ENCODE measurements at regions not wholly inside any gene's neighbourhood (a gene's known extent, or its start where the extent isn't known, plus 50 kb on each side); places are given as distances from the start of the nearest gene placed in this dataset.
"Not testable (repeated sequence)": the region's sequence is repeated elsewhere in the genome, so short reads cannot be mapped to it uniquely, and the experiment has no call there.

- CTCF ChIA-PET, result no interaction called here
- Mint-ChIP-seq H3K4me3 (no peak overlapping the region), H3K27ac (no peak overlapping the region), H3K4me1 (no peaks in the 10 kb centered on the region), H3K36me3 (no peaks in the 10 kb centered on the region), H3K9me3 (no peaks in the 10 kb centered on the region), H3K27me3 (no peaks in the 10 kb centered on the region)
- no peak for DNase-seq
These were observed 241.5 kb downstream of the SATB2 start for GRCh38 chr2:199216253-199216652.

GRCh38 chr2:199207011-199207410, 250.7 kb downstream of the SATB2 start:
- no peak overlapping the region for H3K27ac Mint-ChIP-seq
- H3K27me3 Mint-ChIP-seq, result no peaks in the 10 kb centered on the region
- H3K36me3 Mint-ChIP-seq, result no peaks in the 10 kb centered on the region
- CTCF ChIA-PET, result no interaction called here
- no peaks in the 10 kb centered on the region for H3K4me1 Mint-ChIP-seq
- H3K4me3 Mint-ChIP-seq, result no peak overlapping the region
- peaks cover 2% of the 10 kb centered on the region for H3K9me3 Mint-ChIP-seq
- DNase-seq, result no peak

DNA sequence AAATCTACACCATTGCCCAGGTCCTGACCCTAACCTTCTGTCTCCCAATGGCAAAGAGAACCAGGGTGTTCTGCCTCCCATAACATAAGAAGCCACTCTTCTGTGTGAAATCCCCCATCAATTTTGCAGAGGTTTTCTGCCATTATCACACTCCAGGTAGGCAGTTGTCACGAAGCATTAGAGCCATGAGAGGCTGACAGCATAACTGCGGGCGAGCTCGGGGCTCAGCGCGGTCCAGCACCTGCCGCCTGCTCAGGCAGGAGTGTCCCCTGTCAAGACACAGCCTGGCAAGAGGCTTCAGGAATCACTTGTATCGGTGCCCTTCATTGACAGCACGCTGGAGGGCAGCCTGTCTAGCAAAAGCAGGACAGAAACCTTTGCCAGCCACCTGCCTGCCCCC, 251.2 kb downstream of the SATB2 start:
- CTCF ChIA-PET, result no interaction called here
- Mint-ChIP-seq H3K9me3 (peaks cover 2% of the 10 kb centered on the region), H3K4me1 (no peaks in the 10 kb centered on the region), H3K27ac (no peak overlapping the region), H3K27me3 (no peaks in the 10 kb centered on the region), H3K36me3 (no peaks in the 10 kb centered on the region), H3K4me3 (no peak overlapping the region)
- no peak for DNase-seq

DNA sequence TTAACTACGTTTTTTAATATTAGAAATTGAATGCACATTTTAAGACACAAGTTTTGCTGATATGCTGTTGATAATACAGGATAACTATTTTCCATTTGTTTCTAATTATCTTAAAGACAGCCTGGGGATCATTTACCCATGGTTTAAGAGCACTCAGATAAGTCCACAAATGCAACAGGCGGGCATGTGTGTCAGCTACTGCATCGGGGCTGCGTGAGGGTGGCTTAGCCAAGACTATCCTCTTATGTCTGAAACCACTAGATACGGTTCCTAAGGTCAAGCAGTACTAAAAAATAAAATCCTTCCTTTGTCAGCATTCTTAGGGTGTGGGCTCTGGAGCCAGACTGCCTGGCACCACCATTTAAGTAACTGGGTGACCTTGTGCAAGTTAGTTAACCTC, 254.8 kb downstream of the SATB2 start:
- no peaks in the 10 kb centered on the region for H3K36me3 Mint-ChIP-seq
- no peak overlapping the region for H3K27ac Mint-ChIP-seq
- no peak for DNase-seq
- no peaks in the 10 kb centered on the region for H3K27me3 Mint-ChIP-seq
- H3K4me1 Mint-ChIP-seq, result no peaks in the 10 kb centered on the region
- CTCF ChIA-PET, result no interaction called here
- no peak overlapping the region for H3K4me3 Mint-ChIP-seq
- H3K9me3 Mint-ChIP-seq, result peaks cover 2% of the 10 kb centered on the region

DNA sequence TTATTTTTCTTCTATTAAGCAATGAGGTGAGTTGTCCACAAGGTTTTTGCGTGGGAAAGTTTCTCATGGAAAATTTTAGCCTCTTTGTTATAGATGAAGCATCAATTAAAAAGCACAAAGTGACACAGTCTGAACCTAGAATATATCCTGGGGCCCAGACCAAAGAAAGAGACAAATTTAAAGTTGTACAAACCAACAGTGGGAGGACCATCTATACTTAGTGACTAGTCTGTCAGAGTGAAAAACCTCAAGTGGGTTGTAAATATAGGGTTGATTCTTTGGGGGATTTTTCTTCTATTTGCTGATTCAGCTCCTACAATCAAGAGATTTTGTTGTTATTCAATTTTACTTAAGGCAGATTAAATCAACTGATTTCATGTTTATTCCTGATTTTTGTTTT, 256.2 kb downstream of the SATB2 start:
- H3K9me3 Mint-ChIP-seq, result peaks cover 2% of the 10 kb centered on the region
- H3K27ac Mint-ChIP-seq, result no peak overlapping the region
- no peaks in the 10 kb centered on the region for H3K36me3 Mint-ChIP-seq
- H3K4me1 Mint-ChIP-seq, result no peaks in the 10 kb centered on the region
- no peak for DNase-seq
- CTCF ChIA-PET, result no interaction called here
- no peaks in the 10 kb centered on the region for H3K27me3 Mint-ChIP-seq
- H3K4me3 Mint-ChIP-seq, result no peak overlapping the region

GRCh38 chr2:199199797-199200196, 257.9 kb downstream of the SATB2 start:
- Mint-ChIP-seq H3K27ac (no peak overlapping the region), H3K4me1 (no peaks in the 10 kb centered on the region), H3K9me3 (peaks cover 2% of the 10 kb centered on the region), H3K4me3 (no peak overlapping the region), H3K27me3 (no peaks in the 10 kb centered on the region), H3K36me3 (no peaks in the 10 kb centered on the region)
- CTCF ChIA-PET, result no interaction called here
- DNase-seq, result no peak

- CTCF ChIA-PET, result no interaction called here
- no peak for DNase-seq
- Mint-ChIP-seq H3K36me3 (no peaks in the 10 kb centered on the region), H3K4me3 (no peak overlapping the region), H3K9me3 (no peaks in the 10 kb centered on the region), H3K27ac (no peak overlapping the region), H3K4me1 (no peaks in the 10 kb centered on the region), H3K27me3 (no peaks in the 10 kb centered on the region)
These were observed 260.3 kb downstream of the SATB2 start for GRCh38 chr2:199197448-199197847.

DNA sequence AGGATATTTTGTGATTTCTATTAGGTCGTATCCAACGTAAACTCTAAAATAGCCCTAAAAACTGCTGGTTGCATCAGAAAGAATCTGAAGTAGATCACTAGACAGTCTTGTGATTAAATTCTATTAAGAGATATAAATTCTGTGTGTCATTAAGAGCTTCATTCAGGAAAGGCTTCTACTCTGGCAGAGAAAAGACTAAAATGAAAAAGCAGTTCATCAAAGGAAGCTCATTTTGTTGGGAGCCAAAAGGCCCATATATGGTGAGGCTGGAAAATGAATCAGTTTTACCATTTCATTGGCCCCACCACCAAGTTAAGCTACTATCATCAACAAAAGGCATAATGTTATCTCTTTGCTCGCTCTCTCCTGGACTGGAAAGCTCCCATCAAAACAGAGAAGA, 261.1 kb downstream of the SATB2 start:
- Mint-ChIP-seq H3K27me3 (no peaks in the 10 kb centered on the region), H3K4me3 (no peak overlapping the region), H3K4me1 (no peaks in the 10 kb centered on the region), H3K36me3 (no peaks in the 10 kb centered on the region), H3K9me3 (no peaks in the 10 kb centered on the region), H3K27ac (no peak overlapping the region)
- CTCF ChIA-PET, result no interaction called here
- no peak for DNase-seq

- H3K9me3 Mint-ChIP-seq, result no peaks in the 10 kb centered on the region
- CTCF ChIA-PET, result no interaction called here
- no peak overlapping the region for H3K27ac Mint-ChIP-seq
- H3K36me3 Mint-ChIP-seq, result no peaks in the 10 kb centered on the region
- H3K4me3 Mint-ChIP-seq, result no peak overlapping the region
- DNase-seq, result no peak
- no peaks in the 10 kb centered on the region for H3K4me1 Mint-ChIP-seq
- no peaks in the 10 kb centered on the region for H3K27me3 Mint-ChIP-seq
These were observed 261.7 kb downstream of the SATB2 start for GRCh38 chr2:199195927-199196502.

- no peaks in the 10 kb centered on the region for H3K4me1 Mint-ChIP-seq
These were observed 266.3 kb downstream of the SATB2 start for GRCh38 chr2:199191461-199191860.

GRCh38 chr2:199189229-199189628, 268.5 kb downstream of the SATB2 start:
- no peak overlapping the region for H3K27ac Mint-ChIP-seq
- no peaks in the 10 kb centered on the region for H3K9me3 Mint-ChIP-seq
- no peaks in the 10 kb centered on the region for H3K36me3 Mint-ChIP-seq
- CTCF ChIA-PET, result no interaction called here
- H3K4me1 Mint-ChIP-seq, result no peaks in the 10 kb centered on the region
- no peak overlapping the region for H3K4me3 Mint-ChIP-seq
- DNase-seq, result no peak
- H3K27me3 Mint-ChIP-seq, result no peaks in the 10 kb centered on the region

More at GRCh38 chr2:199191461-199191860, 266.3 kb downstream of the SATB2 start:
- H3K27me3 Mint-ChIP-seq, result no peaks in the 10 kb centered on the region
- H3K4me3 Mint-ChIP-seq, result no peak overlapping the region
- no peaks in the 10 kb centered on the region for H3K9me3 Mint-ChIP-seq
- CTCF ChIA-PET, result no interaction called here
- no peak overlapping the region for H3K27ac Mint-ChIP-seq
- no peak for DNase-seq
- no peaks in the 10 kb centered on the region for H3K36me3 Mint-ChIP-seq

DNA sequence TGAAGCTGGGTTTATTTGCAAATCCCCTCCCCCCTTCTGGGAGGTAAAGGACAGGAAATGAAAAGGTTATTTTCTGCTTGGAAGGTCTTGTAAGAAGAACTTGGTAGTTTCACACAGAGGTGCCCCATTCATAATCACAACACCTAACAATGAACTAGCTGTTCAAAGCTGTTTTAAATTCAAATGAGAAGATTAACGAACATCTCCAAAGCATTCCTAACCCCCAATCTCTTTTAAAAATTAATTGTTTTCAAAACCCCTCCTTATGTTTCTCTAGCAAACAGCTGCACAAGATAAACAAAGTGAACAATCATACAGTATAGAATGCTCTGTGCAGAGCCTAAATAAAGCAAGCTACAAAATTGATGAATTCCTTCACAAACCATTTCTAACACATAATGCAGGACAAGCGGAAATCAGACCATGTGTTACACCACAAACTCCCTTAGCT, 271.4 kb downstream of the SATB2 start:
- H3K9me3 Mint-ChIP-seq, result no peaks in the 10 kb centered on the region
- no peak overlapping the region for H3K4me3 Mint-ChIP-seq
- no peaks in the 10 kb centered on the region for H3K4me1 Mint-ChIP-seq
- DNase-seq, result no peak
- no peaks in the 10 kb centered on the region for H3K27me3 Mint-ChIP-seq
- no peaks in the 10 kb centered on the region for H3K36me3 Mint-ChIP-seq
- CTCF ChIA-PET, result no interaction called here
- H3K27ac Mint-ChIP-seq, result no peak overlapping the region

DNA sequence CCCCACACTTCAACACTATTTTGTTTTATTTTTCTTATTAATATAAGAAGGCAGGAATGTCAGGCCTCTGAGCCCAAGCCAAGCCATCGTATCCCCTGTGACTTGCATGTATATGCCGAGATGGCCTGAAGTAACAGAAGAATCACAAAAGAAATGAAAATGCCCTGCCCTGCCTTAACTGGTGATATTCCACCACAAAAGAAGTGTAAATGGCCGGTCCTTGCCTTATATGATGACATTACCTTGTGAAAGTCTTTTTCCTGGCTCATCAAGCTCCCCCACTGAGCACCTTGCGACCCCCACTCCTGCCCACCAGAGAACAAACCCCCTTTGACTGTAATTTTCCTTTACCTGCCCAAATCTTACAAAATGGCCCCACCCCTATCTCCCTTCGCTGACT, 272.6 kb downstream of the SATB2 start:
- H3K4me3 Mint-ChIP-seq, H3K36me3 Mint-ChIP-seq, H3K27me3 Mint-ChIP-seq, H3K9me3 Mint-ChIP-seq, H3K4me1 Mint-ChIP-seq, H3K27ac Mint-ChIP-seq, CTCF ChIA-PET, DNase-seq: not testable (repeated sequence)

- H3K36me3 Mint-ChIP-seq, result no peaks in the 10 kb centered on the region
- no peaks in the 10 kb centered on the region for H3K4me1 Mint-ChIP-seq
- no peak overlapping the region for H3K27ac Mint-ChIP-seq
- H3K27me3 Mint-ChIP-seq, result no peaks in the 10 kb centered on the region
- CTCF ChIA-PET, result no interaction called here
- H3K4me3 Mint-ChIP-seq, result no peak overlapping the region
- H3K9me3 Mint-ChIP-seq, result no peaks in the 10 kb centered on the region
- no peak for DNase-seq
These were observed 293.9 kb downstream of the SATB2 start for GRCh38 chr2:199163613-199164458.

DNA sequence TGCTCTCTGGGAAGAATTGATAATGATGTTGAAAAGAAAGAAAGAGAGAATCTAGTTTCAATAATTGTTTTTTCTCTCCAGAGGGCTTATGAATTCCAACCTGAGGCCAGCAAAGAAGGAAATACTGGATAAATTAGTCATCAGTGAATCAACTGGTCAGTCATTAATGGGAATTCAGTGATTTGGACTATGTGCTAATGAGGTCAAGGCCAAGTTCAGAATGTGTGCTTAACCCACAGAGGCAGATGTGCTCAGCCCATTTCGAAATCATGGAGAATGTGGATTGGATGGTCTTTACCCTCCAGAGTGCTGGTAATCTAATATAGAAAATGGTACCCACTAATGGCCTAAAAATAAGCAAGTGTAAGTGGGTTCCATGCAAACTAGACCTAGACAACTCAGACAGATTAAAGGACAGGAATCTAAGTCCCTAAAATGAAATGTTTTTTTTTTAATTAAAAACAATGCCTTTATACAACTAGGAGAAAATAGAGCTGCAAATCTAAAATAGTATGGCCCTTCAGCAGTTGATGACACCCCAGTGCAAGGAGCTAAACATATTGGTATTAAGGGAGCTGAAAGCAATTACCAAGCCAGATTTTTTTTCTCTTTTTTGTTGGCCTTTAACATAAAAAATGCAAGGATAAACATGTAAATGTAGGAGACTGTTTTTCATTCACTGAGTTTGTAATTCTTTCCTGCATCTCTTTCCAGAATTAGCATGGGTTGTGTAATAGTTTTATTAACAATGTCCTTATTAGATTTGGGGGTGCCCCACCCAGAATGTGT, 296.9 kb downstream of the SATB2 start:
- Mint-ChIP-seq H3K27me3 (no peaks in the 10 kb centered on the region), H3K9me3 (no peaks in the 10 kb centered on the region), H3K4me3 (no peak overlapping the region), H3K27ac (no peak overlapping the region), H3K4me1 (no peaks in the 10 kb centered on the region), H3K36me3 (no peaks in the 10 kb centered on the region)
- no peak for DNase-seq
- CTCF ChIA-PET, result no interaction called here

All from activated naive CD4-positive, alpha-beta T cell treated with anti-CD3 and anti-CD28 coated beads, Interleukin-2, amount 10 ng/mL, durations not matched to agents 7 days and 5 days (primary cell).